ENCODE measurements at regions not wholly inside any gene's neighbourhood (a gene's known extent, or its start where the extent isn't known, plus 50 kb on each side); places are given as distances from the start of the nearest gene placed in this dataset.

- TF ChIP-seq CTCF (IDR thresholded peaks at IDR 0.05; ENCODE audit: extremely low read depth in 1 of 2, insufficient read depth in 1 of 2, low read depth in 1 of 2, low read length in 2 of 2) (no peak), POLR2A (IDR thresholded peaks at IDR 0.05; ENCODE audit: low read depth, low read length) (no peak), GATA2 (IDR thresholded peaks at IDR 0.05; ENCODE audit: insufficient read depth, insufficient read length, low read depth, low read length) (no peak), MAX (IDR thresholded peaks at IDR 0.05; ENCODE audit: insufficient read depth, insufficient read length) (no peak), EZH2 (IDR thresholded peaks at IDR 0.05; ENCODE audit: borderline replicate concordance, low read depth, low read length, severe bottlenecking) (no peak), POLR2AphosphoS5 (IDR thresholded peaks at IDR 0.05; ENCODE audit: insufficient read depth, low read depth, low read length) (no peak), MYC (IDR thresholded peaks at IDR 0.05; ENCODE audit: low read depth, low read length) (no peak), JUN (IDR thresholded peaks at IDR 0.05; ENCODE audit: borderline replicate concordance, insufficient read depth, insufficient read length, low read depth) (no peak)
Measured at GRCh38 chr10:105674448-105674847, 1033.4 kb downstream of the SORCS3 start.

Measured in endothelial cell of umbilical vein (primary cell).